ENCODE measurements at regions not wholly inside any gene's neighbourhood (a gene's known extent, or its start where the extent isn't known, plus 50 kb on each side); places are given as distances from the start of the nearest gene placed in this dataset.

DNA sequence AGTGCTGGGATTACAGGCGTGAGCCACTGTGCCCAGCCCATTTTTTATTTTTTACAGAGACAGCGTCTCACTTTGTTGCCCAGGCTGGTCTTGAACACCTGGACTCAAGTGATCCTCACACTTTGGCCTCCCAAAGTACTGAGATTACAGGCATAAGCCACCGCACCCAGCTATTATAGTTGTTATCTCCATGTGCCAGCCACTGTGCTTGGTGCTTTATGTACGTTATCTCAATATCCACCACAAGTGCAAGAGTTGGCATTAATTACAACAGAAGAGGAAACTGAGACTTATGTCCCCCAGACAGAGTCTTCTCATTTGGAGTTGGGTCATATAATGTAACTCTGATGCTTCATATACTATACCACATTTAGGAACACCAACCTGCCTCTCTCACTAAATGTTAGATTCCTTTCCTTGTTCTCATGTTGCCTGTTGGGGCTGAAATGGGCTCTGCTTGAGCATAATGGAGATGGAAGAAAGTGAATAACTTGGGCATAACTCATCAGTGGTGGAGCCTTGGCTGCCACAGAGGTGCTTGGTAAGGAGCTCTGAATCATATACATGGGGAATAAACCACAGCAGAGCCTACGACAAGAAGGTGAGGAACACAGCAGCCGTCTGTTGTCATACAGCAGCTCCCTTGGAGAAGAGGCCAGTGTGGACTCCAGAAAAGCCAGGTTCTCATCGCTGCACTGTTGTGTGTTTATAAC is 84.3 kb downstream of the SPRY1 start:
- TF ChIP-seq, protein P1, sequence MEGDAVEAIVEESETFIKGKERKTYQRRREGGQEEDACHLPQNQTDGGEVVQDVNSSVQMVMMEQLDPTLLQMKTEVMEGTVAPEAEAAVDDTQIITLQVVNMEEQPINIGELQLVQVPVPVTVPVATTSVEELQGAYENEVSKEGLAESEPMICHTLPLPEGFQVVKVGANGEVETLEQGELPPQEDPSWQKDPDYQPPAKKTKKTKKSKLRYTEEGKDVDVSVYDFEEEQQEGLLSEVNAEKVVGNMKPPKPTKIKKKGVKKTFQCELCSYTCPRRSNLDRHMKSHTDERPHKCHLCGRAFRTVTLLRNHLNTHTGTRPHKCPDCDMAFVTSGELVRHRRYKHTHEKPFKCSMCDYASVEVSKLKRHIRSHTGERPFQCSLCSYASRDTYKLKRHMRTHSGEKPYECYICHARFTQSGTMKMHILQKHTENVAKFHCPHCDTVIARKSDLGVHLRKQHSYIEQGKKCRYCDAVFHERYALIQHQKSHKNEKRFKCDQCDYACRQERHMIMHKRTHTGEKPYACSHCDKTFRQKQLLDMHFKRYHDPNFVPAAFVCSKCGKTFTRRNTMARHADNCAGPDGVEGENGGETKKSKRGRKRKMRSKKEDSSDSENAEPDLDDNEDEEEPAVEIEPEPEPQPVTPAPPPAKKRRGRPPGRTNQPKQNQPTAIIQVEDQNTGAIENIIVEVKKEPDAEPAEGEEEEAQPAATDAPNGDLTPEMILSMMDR (optimal IDR thresholded peaks at IDR 0.05 in 1 of 3, IDR thresholded peaks at IDR 0.05 in 1 of 3, conservative IDR thresholded peaks at IDR 0.05 in 1 of 3; ENCODE audit: extremely low read depth in 1 of 3, insufficient read depth in 2 of 3, low read length in 3 of 3), result no peak
- no peak for TF ChIP-seq EZH2 (IDR thresholded peaks at IDR 0.05; ENCODE audit: low read length)
